ENCODE measurements at regions not wholly inside any gene's neighbourhood (a gene's known extent, or its start where the extent isn't known, plus 50 kb on each side); places are given as distances from the start of the nearest gene placed in this dataset.

GRCh38 chr9:27925815-27926214, 352.5 kb upstream of the C9orf72 start:
- no peak for DNase-seq

- DNase-seq, result no peak
Observed at GRCh38 chr9:27929841-27930240, 356.6 kb upstream of the C9orf72 start.

- DNase-seq, result no peak
Observed at GRCh38 chr9:27933210-27934025, 360.1 kb upstream of the C9orf72 start.

GRCh38 chr9:27934471-27934870, 361.2 kb upstream of the C9orf72 start:
- DNase-seq, result no peak

GRCh38 chr9:27939186-27939585, 365.9 kb upstream of the C9orf72 start:
- DNase-seq, result no peak

GRCh38 chr9:27940535-27940934, 367.3 kb upstream of the C9orf72 start:
- no peak for DNase-seq

- no peak for DNase-seq
Observed at GRCh38 chr9:27943501-27943900, 370.2 kb upstream of the C9orf72 start.

GRCh38 chr9:27945386-27945785, 372.1 kb upstream of the C9orf72 start:
- DNase-seq, result no peak

- no peak for DNase-seq
Observed at GRCh38 chr9:27950382-27950781, 377.1 kb upstream of the C9orf72 start.

GRCh38 chr9:27954858-27955257, 381.6 kb upstream of the C9orf72 start:
- no peak for DNase-seq

GRCh38 chr9:27963836-27964235, 390.6 kb upstream of the C9orf72 start:
- DNase-seq, result no peak

GRCh38 chr9:27967210-27967609, 393.9 kb upstream of the C9orf72 start:
- DNase-seq, result no peak

- DNase-seq, result no peak
Observed at GRCh38 chr9:27977931-27978330, 404.6 kb upstream of the C9orf72 start.

GRCh38 chr9:27985714-27986113, 412.4 kb upstream of the C9orf72 start:
- no peak for DNase-seq

GRCh38 chr9:27990524-27990923, 417.2 kb upstream of the C9orf72 start:
- no peak for DNase-seq

- DNase-seq, result no peak
Observed at GRCh38 chr9:27991221-27991620, 417.9 kb upstream of the C9orf72 start.

GRCh38 chr9:28001096-28001495, 427.8 kb upstream of the C9orf72 start:
- DNase-seq, result no peak

- no peak for DNase-seq
Observed at GRCh38 chr9:28004900-28005299, 431.6 kb upstream of the C9orf72 start.

GRCh38 chr9:28005779-28006178, 432.5 kb upstream of the C9orf72 start:
- DNase-seq, result no peak

- DNase-seq, result no peak
Observed at GRCh38 chr9:28007097-28007817, 434.0 kb upstream of the C9orf72 start.

GRCh38 chr9:28014212-28014611, 440.9 kb upstream of the C9orf72 start:
- DNase-seq, result no peak

GRCh38 chr9:28024676-28025075, 451.4 kb upstream of the C9orf72 start:
- DNase-seq, result no peak

- DNase-seq, result no peak
Observed at GRCh38 chr9:28025186-28025585, 451.9 kb upstream of the C9orf72 start.

GRCh38 chr9:28031521-28032267, 458.4 kb upstream of the C9orf72 start:
- DNase-seq, result no peak

Measured in T-helper 9 cell (primary cell).